Heart right ventricle (tissue), 16 donors: ENCODE measurements at regions not wholly inside any gene's neighbourhood (a gene's known extent, or its start where the extent isn't known, plus 50 kb on each side); places are given as distances from the start of the nearest gene placed in this dataset.
"Not testable (repeated sequence)": the region's sequence is repeated elsewhere in the genome, so short reads cannot be mapped to it uniquely, and the experiment has no call there.

Experiments used
- ATAC-seq, 8 donors: fragments of 200-7000 bp; cut with Tn5 transposase; one replicate each; pipeline ENCODE4 v1.9.1; 2020; ENCODE audit warnings: mild to moderate bottlenecking in 8 of 8, moderate library complexity in 8 of 8, moderate number of reproducible peaks in 1 of 8
- DNase-seq, 2 donors: peaks; one replicate each; pipeline ENCODE4 v3.0.0-alpha.2; 2020
- H3K27ac ChIP-seq, 10 donors: fragments of 200-600 bp; sonication (generic) in 2 of 10; one replicate each; pipeline versions ENCODE4 v1.5.0 to v1.8.0; 2020 to 2022; ENCODE audit warnings: mild to moderate bottlenecking in 3 of 10
- H3K27me3 ChIP-seq, 7 donors: fragments of 200-600 bp; one replicate each; pipeline ENCODE4 v1.8.0; 2021 to 2022; ENCODE audit warnings: mild to moderate bottlenecking in 2 of 7
- H3K36me3 ChIP-seq, 9 donors: fragments of 200-600 bp; sonication (generic) in 1 of 9; one replicate each; pipeline versions ENCODE4 v1.5.0 to v1.8.0; 2020 to 2022; ENCODE audit warnings: mild to moderate bottlenecking in 2 of 9
- H3K4me1 ChIP-seq, 9 donors: fragments of 200-600 bp; sonication (generic) in 1 of 9; one replicate each; pipeline versions ENCODE4 v1.5.0 to v1.8.0; 2020 to 2022; ENCODE audit warnings: mild to moderate bottlenecking in 4 of 9
- H3K4me3 ChIP-seq, 10 donors: fragments of 200-600 bp; sonication (generic) in 2 of 10; one replicate each; pipeline versions ENCODE4 v1.5.0 to v1.8.0; 2020 to 2022; ENCODE audit warnings: mild to moderate bottlenecking in 7 of 10, moderate library complexity in 2 of 10
- H3K9me3 ChIP-seq, 11 donors: fragments of 200-600 bp in 10 of 11; sonication (generic) in 2 of 11; one replicate each; pipeline versions ENCODE4 v1.5.0 to v1.8.0; 2013 to 2022; ENCODE audit warnings: mild to moderate bottlenecking in 2 of 11, control low read depth in 1 of 11, moderate library complexity in 1 of 11
- CTCF ChIP-seq, 9 donors: fragments of 200-600 bp; sonication (generic) in 2 of 9; IDR thresholded peaks; one replicate each; pipeline versions ENCODE4 v1.5.0 to v1.8.0; 2021 to 2022; ENCODE audit warnings: antibody characterized with exemption in 9 of 9, mild to moderate bottlenecking in 5 of 9, moderate library complexity in 1 of 9
- WGBS, 2 donors: extraction: QIAGEN DNeasy Blood & Tissue Kit; methylation state at CpG; one replicate each; pipeline ENCODE4 v1.1.7; 2013; ENCODE audit warnings: inconsistent platforms in 1 of 2; 5-methylcytosine and 5-hydroxymethylcytosine counted together
- intact Hi-C, 10 donors: fragments of 100-400 bp; cut with DNase I; formaldehyde crosslinking; loops; one replicate each; pipeline versions ENCODE4 v1.11.1 to v1.14.2; 2022
- donor health status: Arrhythmogenic right ventricular cardiomyopathy.
- donor health status: ischemic (EF 13 %, LVEDD 7.1; RV severe dilation, severe dysfunction).
- donor health status: healthy with polysubstance abuse.
- donor health status: DM: no; HTN: yes; CAD: no.
- donor health status: DM: no; HTN: no; CAD: no.
- donor health status: ischemic (EF 25% LVEDD 6.9; RV normal size, moderate dysfunction).
- donor health status: ischemic (EF 25% LVEDD 5.7; RV mildly dilated, moderate dysfunction).
- donor health status: healthy.
- donor health status: DM: yes; HTN: yes; CAD: no.
- donor health status: Ischemic cardiomyopathy.
- donor health status: ischemic (EF 35%, LVEDD 5.7; RV mildly dilated, moderate dysfunction).
- donor health status: nonischemic (EF 11% LVEDD 7.7; RV severe dilation, severe dysfunction).
- donor health status: DM: yes; HTN: yes; CAD: no.
- donor health status: PGD.
- donor health status: ischemic (EF 29% LVEDD 5.4; RV normal size, mild dysfunction).
- donor health status: nonischemic (EF 23%, LVEDD 6.1; RV moderate dilation, normal function).

- intact Hi-C loops, result no loop called here
- Histone ChIP-seq H3K27ac (no peak overlapping the region), H3K4me1 (no peaks in the 10 kb centered on the region), H3K36me3 (no peaks in the 10 kb centered on the region), H3K27me3 (no peaks in the 10 kb centered on the region), H3K4me3 (no peak overlapping the region), H3K9me3 (no peaks in the 10 kb centered on the region)
- no peak for TF ChIP-seq CTCF (IDR thresholded peaks at IDR 0.05)
- no peak for ATAC-seq
- no peak for DNase-seq
- WGBS, 2 donors, result 80 to 82% methylated on average over 4 of the region's 4 CpGs
Measured at GRCh38 chr10:65793738-65794425, 1132.0 kb upstream of the LRRTM3 start.

GRCh38 chr10:65794861-65795260, 1131.0 kb upstream of the LRRTM3 start:
- H3K36me3 ChIP-seq, DNase-seq, H3K4me1 ChIP-seq, H3K27ac ChIP-seq, H3K4me3 ChIP-seq, ATAC-seq, H3K9me3 ChIP-seq, intact Hi-C loops, H3K27me3 ChIP-seq: not testable (repeated sequence)
- WGBS, 2 donors, result 96 to 97% methylated on average over 19 of the region's 19 CpGs

DNA sequence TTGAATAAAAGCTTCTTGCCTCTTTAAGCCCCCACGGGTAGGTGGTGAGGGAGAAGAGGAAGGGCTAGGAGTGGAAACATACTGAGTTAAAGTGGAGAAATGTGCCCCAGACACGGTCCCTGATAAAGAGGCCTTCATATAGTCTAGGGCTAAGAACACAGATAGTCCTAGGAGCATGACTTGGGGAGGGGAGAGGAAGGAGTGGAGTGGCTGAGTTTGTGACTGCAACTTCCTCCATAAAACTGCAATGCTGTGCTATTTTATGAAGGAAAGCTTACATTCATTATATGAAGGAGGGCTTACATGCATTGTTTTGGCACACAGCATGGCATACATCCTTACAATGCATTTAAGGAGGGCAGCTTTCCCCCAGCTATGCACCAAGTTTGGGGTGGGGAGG, 1129.4 kb upstream of the LRRTM3 start:
- H3K4me1 ChIP-seq, result no peaks in the 10 kb centered on the region
- ATAC-seq (no peak), DNase-seq (no peak)
- intact Hi-C loops, result no loop called here
- 44 to 45% methylated on average over 2 of the region's 2 CpGs for WGBS, 2 donors
- H3K36me3 ChIP-seq, result no peaks in the 10 kb centered on the region
- no peak overlapping the region for H3K27ac ChIP-seq
- H3K9me3 ChIP-seq, result no peaks in the 10 kb centered on the region
- H3K4me3 ChIP-seq, result no peak overlapping the region
- no peak for TF ChIP-seq CTCF (IDR thresholded peaks at IDR 0.05)
- H3K27me3 ChIP-seq, result no peaks in the 10 kb centered on the region

DNA sequence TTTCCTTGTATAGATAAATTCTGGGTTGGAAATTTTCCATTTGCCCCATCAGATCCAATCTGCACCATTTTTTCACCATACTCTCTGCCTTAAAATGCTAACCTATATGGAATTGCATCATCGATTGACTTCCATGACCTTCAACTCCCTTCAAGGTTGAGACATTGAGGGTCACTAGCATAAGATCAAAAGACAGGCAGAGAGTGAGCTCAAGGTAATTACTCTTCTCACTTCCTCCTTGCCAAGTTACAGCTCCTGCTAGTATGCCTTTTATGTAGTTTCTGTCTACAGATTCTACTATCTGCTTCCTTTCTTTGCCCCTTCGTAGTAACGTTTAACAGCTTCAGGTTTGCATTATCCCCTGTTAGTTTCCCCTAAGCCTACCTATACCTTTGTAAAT, 1127.7 kb upstream of the LRRTM3 start:
- no peaks in the 10 kb centered on the region for H3K9me3 ChIP-seq
- intact Hi-C loops, result no loop called here
- H3K27me3 ChIP-seq, result no peaks in the 10 kb centered on the region
- no peak for TF ChIP-seq CTCF (IDR thresholded peaks at IDR 0.05)
- H3K27ac ChIP-seq, result no peak overlapping the region
- no peak overlapping the region for H3K4me3 ChIP-seq
- no peaks in the 10 kb centered on the region for H3K4me1 ChIP-seq
- H3K36me3 ChIP-seq, result no peaks in the 10 kb centered on the region
- ATAC-seq (no peak), DNase-seq (no peak)
- 91 to 93% methylated on average over 3 of the region's 3 CpGs for WGBS, 2 donors

DNA sequence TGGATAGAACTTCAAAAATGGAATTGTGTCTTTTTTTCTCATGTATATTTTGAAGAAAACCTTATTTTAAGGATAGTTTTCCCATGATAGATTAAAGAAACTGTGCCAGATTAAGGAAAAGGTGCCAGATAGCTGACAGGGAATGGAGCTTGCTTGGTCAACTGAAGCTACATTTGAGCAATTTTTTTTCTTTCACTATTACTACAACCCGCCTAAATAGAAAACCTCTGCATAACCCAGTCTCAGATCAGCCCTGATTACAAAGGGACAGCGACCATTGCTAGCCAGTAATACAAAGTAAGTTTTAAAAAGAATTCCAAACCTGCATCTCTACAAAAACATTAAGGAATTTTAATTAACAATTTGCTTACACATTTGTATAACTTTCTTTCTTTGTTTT, 1123.4 kb upstream of the LRRTM3 start:
- DNase-seq (no peak), ATAC-seq (no peak)
- no peaks in the 10 kb centered on the region for H3K4me1 ChIP-seq
- no peak overlapping the region for H3K4me3 ChIP-seq
- WGBS, 2 donors, result 73 to 74% methylated on average over 2 of the region's 2 CpGs
- no peaks in the 10 kb centered on the region for H3K9me3 ChIP-seq
- H3K36me3 ChIP-seq, result no peaks in the 10 kb centered on the region
- no peak overlapping the region for H3K27ac ChIP-seq
- H3K27me3 ChIP-seq, result no peaks in the 10 kb centered on the region
- intact Hi-C loops, result no loop called here
- TF ChIP-seq CTCF (IDR thresholded peaks at IDR 0.05), result no peak
